ENCODE measurements at regions not wholly inside any gene's neighbourhood (a gene's known extent, or its start where the extent isn't known, plus 50 kb on each side); places are given as distances from the start of the nearest gene placed in this dataset.

- intact Hi-C loops (cut with DNase I), result no loop called here
- Histone ChIP-seq H3K27ac (peak overlapping the region in 3 of 4 donors; percentile 11 to 87 (median 74)), H3K4me3 (no peak overlapping the region), H3K4me1 (peaks cover 0 to 25% (median 25%) of the 10 kb centered on the region in 4 donors), H3K9me3 (no peaks in the 10 kb centered on the region), H3K27me3 (no peaks in the 10 kb centered on the region), H3K36me3 (no peaks in the 10 kb centered on the region)
- TF ChIP-seq POLR2A (IDR thresholded peaks at IDR 0.05) (no peak), EP300 (IDR thresholded peaks at IDR 0.05) (no peak), CTCF (IDR thresholded peaks at IDR 0.05) (no peak), POLR2AphosphoS5 (IDR thresholded peaks at IDR 0.05) (no peak)
- DNase-seq, result no peak
- WGBS, 2 donors, result 92 to 93% methylated on average over 5 of the region's 5 CpGs
Observed at GRCh38 chr11:19597876-19598275, 114.8 kb upstream of the NAV2 start.

DNA sequence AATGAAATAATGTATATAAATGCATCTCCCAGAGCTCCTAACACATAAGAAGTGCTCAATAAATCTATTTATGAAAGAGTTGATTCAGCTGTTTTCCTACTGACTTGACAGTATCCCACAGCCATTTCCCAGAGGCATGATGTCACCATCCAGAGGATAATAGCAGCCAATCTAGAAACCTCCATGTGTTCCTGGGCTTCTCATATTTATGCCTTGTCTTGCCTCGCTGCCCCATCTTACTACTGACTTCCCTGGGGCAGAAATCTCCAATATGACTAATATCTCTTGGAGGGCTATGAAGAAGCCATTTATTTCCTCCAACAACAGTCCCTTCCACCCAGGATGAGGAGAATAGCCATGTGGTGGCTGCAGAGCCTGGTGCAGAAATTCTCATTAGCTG, 115.4 kb upstream of the NAV2 start:
- H3K36me3 ChIP-seq, result no peaks in the 10 kb centered on the region
- no peaks in the 10 kb centered on the region for H3K9me3 ChIP-seq
- no peak for TF ChIP-seq POLR2AphosphoS5 (IDR thresholded peaks at IDR 0.05)
- TF ChIP-seq POLR2A (IDR thresholded peaks at IDR 0.05), result no peak
- no peak for TF ChIP-seq EP300 (IDR thresholded peaks at IDR 0.05)
- TF ChIP-seq CTCF (IDR thresholded peaks at IDR 0.05), result no peak
- peaks cover 0 to 25% (median 25%) of the 10 kb centered on the region in 4 donors for H3K4me1 ChIP-seq
- WGBS, 2 donors, result 85 to 88% methylated on average over 1 of the region's 1 CpG
- intact Hi-C loops (cut with DNase I), result no loop called here
- DNase-seq, result no peak
- no peak overlapping the region for H3K4me3 ChIP-seq
- peak overlapping the region in 3 of 4 donors; percentile 74 to 87 (median 84) for H3K27ac ChIP-seq
- no peaks in the 10 kb centered on the region for H3K27me3 ChIP-seq

DNA sequence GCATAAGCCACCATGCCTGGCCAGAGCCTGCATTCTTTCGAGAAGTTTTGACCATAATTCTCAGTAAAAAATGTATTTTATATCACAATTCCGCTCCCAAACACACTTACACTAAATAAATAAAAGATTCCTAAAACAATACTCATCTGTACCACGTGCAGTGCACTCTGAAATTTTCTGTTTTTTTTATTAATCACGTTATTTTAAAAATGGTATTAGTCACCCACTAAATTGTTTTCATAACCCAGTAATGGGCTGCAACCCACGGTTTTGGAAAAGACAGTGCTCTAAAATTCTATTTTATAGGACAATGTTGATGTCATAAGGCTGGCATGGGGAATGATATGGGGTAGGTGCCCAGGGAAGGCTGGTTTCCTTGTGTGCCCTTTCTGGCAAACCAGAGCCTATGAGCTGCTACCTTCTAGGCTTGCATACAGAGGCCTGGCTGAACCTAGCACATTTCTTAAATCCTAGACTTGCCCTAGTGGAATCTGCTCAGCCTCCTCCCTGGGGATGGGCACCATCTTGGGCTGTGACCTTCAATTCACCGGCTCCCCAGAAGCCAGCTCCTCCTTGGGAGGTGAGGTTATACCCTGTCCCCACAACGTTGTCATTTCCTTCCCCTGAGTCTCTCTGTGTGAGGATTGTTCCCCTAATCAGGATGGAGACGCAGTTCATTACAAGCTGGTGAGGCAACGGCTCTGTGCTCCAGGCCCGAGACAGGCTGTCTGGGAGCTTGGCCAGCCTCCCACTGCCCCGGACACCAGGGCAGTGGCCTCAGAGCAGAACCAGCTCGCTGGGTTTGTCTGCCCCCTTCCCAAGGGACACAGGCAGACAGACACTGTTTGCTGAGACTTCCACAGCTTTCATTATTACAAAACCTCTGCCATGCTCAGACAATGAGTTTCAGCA, 116.5 kb upstream of the NAV2 start:
- no peaks in the 10 kb centered on the region for H3K27me3 ChIP-seq
- peak; percentile 75 for DNase-seq
- 58 to 71% methylated on average over 12 of the region's 12 CpGs for WGBS, 2 donors
- H3K27ac ChIP-seq, result peak overlapping the region; percentile 74 to 87 (median 80)
- intact Hi-C loops (cut with DNase I), result no loop called here
- H3K4me3 ChIP-seq, result no peak overlapping the region
- H3K9me3 ChIP-seq, result no peaks in the 10 kb centered on the region
- H3K36me3 ChIP-seq, result no peaks in the 10 kb centered on the region
- no peak for TF ChIP-seq POLR2AphosphoS5 (IDR thresholded peaks at IDR 0.05)
- no peak for TF ChIP-seq CTCF (IDR thresholded peaks at IDR 0.05)
- TF ChIP-seq POLR2A (IDR thresholded peaks at IDR 0.05), result no peak
- no peak for TF ChIP-seq EP300 (IDR thresholded peaks at IDR 0.05)
- peaks cover 0 to 25% (median 25%) of the 10 kb centered on the region in 4 donors for H3K4me1 ChIP-seq

- WGBS, 2 donors, result 87 to 90% methylated on average over 2 of the region's 2 CpGs
- DNase-seq, result no peak
- Histone ChIP-seq H3K4me1 (peaks cover 0 to 25% (median 23%) of the 10 kb centered on the region in 4 donors), H3K27ac (peak overlapping the region in 3 of 4 donors; percentile 74 to 87 (median 84)), H3K4me3 (no peak overlapping the region), H3K36me3 (no peaks in the 10 kb centered on the region), H3K9me3 (no peaks in the 10 kb centered on the region), H3K27me3 (no peaks in the 10 kb centered on the region)
- TF ChIP-seq CTCF (IDR thresholded peaks at IDR 0.05) (no peak), POLR2AphosphoS5 (IDR thresholded peaks at IDR 0.05) (no peak), EP300 (IDR thresholded peaks at IDR 0.05) (no peak), POLR2A (IDR thresholded peaks at IDR 0.05) (no peak)
- intact Hi-C loops (cut with DNase I), result no loop called here
Observed at GRCh38 chr11:19595499-19595839, 117.2 kb upstream of the NAV2 start.
